HEK293T (cell line): ENCODE measurements at regions not wholly inside any gene's neighbourhood (a gene's known extent, or its start where the extent isn't known, plus 50 kb on each side); places are given as distances from the start of the nearest gene placed in this dataset.
"Not testable (repeated sequence)": the region's sequence is repeated elsewhere in the genome, so short reads cannot be mapped to it uniquely, and the experiment has no call there.

Experiments used
- CTCF ChIA-PET: fragments of 350-600 bp; formaldehyde crosslinking; extraction: SDS; loops from one replicate; lab custom pipeline; 2021; ENCODE audit warnings: antibody characterized with exemption, inconsistent platforms; lab: Yijun Ruan, JAX
- POLR2A ChIA-PET: fragments of 350-600 bp; formaldehyde crosslinking; extraction: SDS; loops from one replicate; lab custom pipeline; 2020; ENCODE audit warnings: antibody characterized with exemption, inconsistent platforms; lab: Yijun Ruan, JAX
- DNase-seq: peaks from one replicate; pipeline ENCODE4 v3.0.0; 2012; ENCODE audit warnings: mixed read lengths; ENCODE audit errors: extremely low spot score
- ARNT ChIP-seq: fragments of 450-650 bp; IDR thresholded peaks from 2 replicates; pipeline ENCODE4 v1.6.1; 2017; ENCODE audit warnings: mild to moderate bottlenecking
- BHLHE40 ChIP-seq: fragments of 450-650 bp; IDR thresholded peaks from 2 replicates; pipeline ENCODE4 v1.6.1; 2016; ENCODE audit warnings: mild to moderate bottlenecking, moderate library complexity, borderline replicate concordance
- CTBP1 ChIP-seq: fragments of 450-650 bp; IDR thresholded peaks from 2 replicates; pipeline ENCODE4 v1.6.1; 2016; ENCODE audit warnings: borderline replicate concordance
- ELF4 ChIP-seq: fragments of 450-650 bp; IDR thresholded peaks from 2 replicates; pipeline ENCODE4 v1.6.1; 2017; ENCODE audit warnings: antibody characterized with exemption
- FOXA1 ChIP-seq: fragments of 450-650 bp; IDR thresholded peaks from 2 replicates; pipeline ENCODE4 v1.6.1; 2016; ENCODE audit warnings: mild to moderate bottlenecking
- FOXK2 ChIP-seq: fragments of 450-650 bp; IDR thresholded peaks from 2 replicates; pipeline ENCODE4 v1.6.1; 2016; ENCODE audit warnings: mild to moderate bottlenecking
- FOXM1 ChIP-seq: fragments of 450-650 bp; IDR thresholded peaks from 2 replicates; pipeline ENCODE4 v1.6.1; 2017; ENCODE audit warnings: mild to moderate bottlenecking, borderline replicate concordance
- HDGF ChIP-seq: fragments of 450-650 bp; IDR thresholded peaks from 2 replicates; pipeline ENCODE4 v1.6.1; 2017; ENCODE audit warnings: antibody characterized with exemption, borderline replicate concordance
- L3MBTL2 ChIP-seq: fragments of 450-650 bp; conservative IDR thresholded peaks from 2 replicates; pipeline ENCODE4 v1.6.1; 2016; ENCODE audit warnings: mild to moderate bottlenecking
- LEF1 ChIP-seq: fragments of 450-650 bp; IDR thresholded peaks from 2 replicates; pipeline ENCODE4 v1.6.1; 2017; ENCODE audit warnings: mild to moderate bottlenecking, borderline replicate concordance
- NFRKB ChIP-seq: fragments of 450-650 bp; IDR thresholded peaks from 2 replicates; pipeline ENCODE4 v1.6.1; 2016; ENCODE audit warnings: mild to moderate bottlenecking, moderate library complexity
- PKNOX1 ChIP-seq: fragments of 450-650 bp; IDR thresholded peaks from 2 replicates; pipeline ENCODE4 v1.6.1; 2016
- SP1 ChIP-seq: fragments of 450-650 bp; IDR thresholded peaks from 2 replicates; pipeline ENCODE4 v1.6.1; 2017
- SUZ12 ChIP-seq: fragments of 450-650 bp; IDR thresholded peaks from 2 replicates; pipeline ENCODE4 v1.6.1; 2016; ENCODE audit warnings: mild to moderate bottlenecking
- TARDBP ChIP-seq: fragments of 450-650 bp; IDR thresholded peaks from 2 replicates; pipeline ENCODE4 v1.6.1; 2016
- ZNF384 ChIP-seq: fragments of 450-650 bp; IDR thresholded peaks from 2 replicates; pipeline ENCODE4 v1.6.1; 2016

GRCh38 chr5:35538198-35538931, 79.3 kb upstream of the SPEF2 start:
- TF ChIP-seq ELF4 (no peak), SP1 (no peak), CTBP1 (no peak), L3MBTL2 (no peak), FOXA1 (no peak), ZNF384 (no peak), LEF1 (no peak), BHLHE40 (no peak), HDGF (no peak), SUZ12 (no peak), FOXK2 (no peak), FOXM1 (no peak)
- no peak for DNase-seq
- ChIA-PET CTCF (no interaction called here), POLR2A (no interaction called here)

DNA sequence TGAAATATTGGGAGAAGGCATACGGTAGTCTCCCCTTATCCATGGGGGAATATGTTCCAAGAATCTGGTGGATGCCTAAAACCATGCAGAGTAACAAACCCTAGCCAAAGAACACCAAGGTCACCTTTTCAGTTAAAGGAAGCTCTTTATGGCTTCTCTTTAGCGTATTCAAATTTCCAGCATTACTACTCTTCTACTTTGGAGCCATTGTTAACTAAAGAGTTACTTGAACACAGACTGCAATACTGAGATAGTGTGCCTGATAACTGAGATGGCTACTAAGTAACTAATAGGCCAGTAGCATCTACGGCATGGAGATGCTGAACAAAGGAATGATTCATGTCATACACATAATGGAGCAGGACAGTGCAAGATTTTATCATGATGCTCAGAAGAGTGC, 84.5 kb upstream of the SPEF2 start:
- TF ChIP-seq CTBP1 (no peak), HDGF (no peak), ARNT (no peak), BHLHE40 (no peak), ELF4 (no peak), FOXA1 (no peak), PKNOX1 (no peak), LEF1 (no peak), NFRKB (no peak), SP1 (no peak), L3MBTL2 (no peak), SUZ12 (no peak), TARDBP (no peak), FOXM1 (no peak), ZNF384 (no peak), FOXK2 (no peak)
- CTCF ChIA-PET, result no interaction called here
- POLR2A ChIA-PET, result no interaction called here
- DNase-seq, result no peak

DNA sequence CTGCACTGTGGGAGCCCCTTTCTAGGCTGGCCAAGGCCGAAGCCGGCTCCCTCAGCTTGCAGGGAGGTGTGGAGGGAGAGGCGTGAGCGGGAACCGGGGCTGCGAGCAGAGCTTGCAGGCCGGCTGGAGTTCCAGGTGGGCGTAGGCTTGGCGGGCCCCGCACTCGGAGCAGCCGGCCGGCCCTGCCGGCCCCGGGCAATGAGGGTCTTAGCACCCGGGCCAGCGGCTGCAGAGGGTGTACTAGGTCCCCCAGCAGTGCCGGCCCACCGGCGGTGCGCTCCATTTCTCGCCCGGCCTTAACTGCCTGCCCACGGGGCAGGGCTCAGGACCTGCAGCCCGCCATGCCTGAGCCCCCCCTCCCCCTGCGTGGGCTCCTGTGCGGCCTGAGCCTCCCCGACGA, 86.1 kb upstream of the SPEF2 start:
- POLR2A ChIA-PET, CTCF ChIA-PET, DNase-seq: not testable (repeated sequence)

- CTCF ChIA-PET, result no interaction called here
- no peak for DNase-seq
- TF ChIP-seq FOXK2 (no peak), ZNF384 (no peak), NFRKB (no peak), FOXA1 (no peak), SP1 (no peak), ARNT (no peak), LEF1 (no peak), CTBP1 (no peak), PKNOX1 (no peak), ELF4 (no peak), BHLHE40 (no peak), FOXM1 (no peak), L3MBTL2 (no peak), TARDBP (no peak), HDGF (no peak), SUZ12 (no peak)
- POLR2A ChIA-PET, result no interaction called here
These were observed 99.6 kb upstream of the SPEF2 start for GRCh38 chr5:35518104-35518503.

- CTCF ChIA-PET, result no interaction called here
- POLR2A ChIA-PET, result no interaction called here
- TF ChIP-seq HDGF, result no peak
- no peak for TF ChIP-seq ZNF384
- no peak for TF ChIP-seq ARNT
- no peak for TF ChIP-seq NFRKB
- TF ChIP-seq SP1, result no peak
- no peak for TF ChIP-seq ELF4
- no peak for TF ChIP-seq TARDBP
- no peak for TF ChIP-seq FOXM1
- TF ChIP-seq FOXK2, result no peak
- no peak for TF ChIP-seq SUZ12
- no peak for TF ChIP-seq CTBP1
- no peak for TF ChIP-seq PKNOX1
- TF ChIP-seq L3MBTL2, result no peak
- no peak for TF ChIP-seq BHLHE40
- DNase-seq, result no peak
These were observed 101.4 kb upstream of the SPEF2 start for GRCh38 chr5:35516271-35516670.

GRCh38 chr5:35513612-35514011, 104.1 kb upstream of the SPEF2 start:
- CTCF ChIA-PET, result no interaction called here
- DNase-seq, result no peak
- POLR2A ChIA-PET, result no interaction called here
- TF ChIP-seq SUZ12 (no peak), PKNOX1 (no peak), ZNF384 (no peak), L3MBTL2 (no peak), BHLHE40 (no peak), ELF4 (no peak)
